GM12878 (cell line): ENCODE measurements at regions not wholly inside any gene's neighbourhood (a gene's known extent, or its start where the extent isn't known, plus 50 kb on each side); places are given as distances from the start of the nearest gene placed in this dataset.

Source experiments
- ATAC-seq: fragments of 200-7000 bp; cut with Tn5 transposase; 3 replicates; pipeline ENCODE4 v1.9.1; 2020; ENCODE audit warnings: mild to moderate bottlenecking, moderate library complexity
- BruUV-seq: library from RNA; stranded (reverse); fragments of 400-500 nt; replicated peaks from 2 replicates; lab custom pipeline; 2021; lab: Mats Ljungman, UMichigan
- CTCF ChIA-PET: fragments of 300-600 bp; sonication (Branson Sonifier 250); formaldehyde crosslinking; extraction: SDS; loops from one replicate; lab custom pipeline; 2021; ENCODE audit warnings: inconsistent platforms; lab: Yijun Ruan, JAX
- POLR2A ChIA-PET: fragments of 350-600 bp; formaldehyde crosslinking; extraction: SDS; loops from one replicate; lab custom pipeline; 2021; ENCODE audit warnings: inconsistent platforms; lab: Charles Lee
- RAD21 ChIA-PET: fragments of 300-600 bp; sonication (Branson Sonifier 250); formaldehyde crosslinking; loops from one replicate; lab custom pipeline; 2023; ENCODE audit warnings: antibody characterized with exemption; ENCODE audit not compliant: unreplicated experiment; lab: Charles Lee
- SMC1A ChIA-PET: fragments of 300-600 bp; sonication (Branson Sonifier 250); formaldehyde crosslinking; loops from one replicate; lab custom pipeline; 2023; ENCODE audit not compliant: unreplicated experiment, uncharacterized antibody; lab: Charles Lee
- DNase-seq: peaks from one replicate; pipeline ENCODE4 v3.0.0-alpha.2; 2011; ENCODE audit warnings: low read depth, low spot score
- FAIRE-seq: peaks from 3 replicates; lab custom pipeline; 2011; peaks lifted over from hg19 to GRCh38; lab: Jason Lieb, UNC
- H2AFZ ChIP-seq: 2 replicates; pipeline ENCODE4 v1.6.0; 2011; ENCODE audit warnings: low read depth, low read length, control low read depth; ENCODE audit not compliant: control insufficient read depth
- H3K27ac ChIP-seq: 2 replicates; pipeline ENCODE4 v1.5.1; 2011; ENCODE audit warnings: control low read depth; ENCODE audit not compliant: control insufficient read depth, insufficient read depth
- H3K27me3 ChIP-seq, 2 experiments: replicated peaks in 1 of 2; 2 replicates each; pipeline versions ENCODE4 v1.6.0 to v1.6.1; 2011; ENCODE audit warnings: low read length in 1 of 2; ENCODE audit not compliant: control insufficient read depth in 2 of 2, insufficient read depth in 2 of 2
- H3K36me3 ChIP-seq, 2 experiments: 2 replicates each; pipeline ENCODE4 v1.5.1; 2011; ENCODE audit warnings: low read length in 1 of 2; ENCODE audit not compliant: control insufficient read depth in 2 of 2, insufficient read depth in 2 of 2
- H3K4me1 ChIP-seq: 2 replicates; pipeline ENCODE4 v1.6.1; 2011; ENCODE audit warnings: mild to moderate bottlenecking, low read length, moderate library complexity, mixed read lengths; ENCODE audit not compliant: control insufficient read depth, insufficient read depth
- H3K4me2 ChIP-seq: 2 replicates; pipeline ENCODE4 v1.6.0; 2011; ENCODE audit warnings: control low read depth; ENCODE audit not compliant: control insufficient read depth, insufficient read depth
- H3K4me3 ChIP-seq: fragments of 200-600 bp; sonication (generic); 2 replicates; pipeline ENCODE4 v1.5.1; 2016
- H3K79me2 ChIP-seq: 2 replicates; pipeline ENCODE4 v1.6.0; 2011; ENCODE audit warnings: low read length; ENCODE audit not compliant: control insufficient read depth, insufficient read depth
- H3K9ac ChIP-seq: 2 replicates; pipeline ENCODE4 v1.8.0; 2011; ENCODE audit warnings: low read length, control low read depth, mixed read lengths; ENCODE audit not compliant: control insufficient read depth, insufficient read depth
- H3K9me3 ChIP-seq: replicated peaks from 3 replicates; pipeline ENCODE4 v1.5.1; 2011; ENCODE audit warnings: mild to moderate bottlenecking, low read length; ENCODE audit not compliant: control insufficient read depth, insufficient read depth
- H4K20me1 ChIP-seq: 2 replicates; pipeline ENCODE4 v1.6.0; 2011; ENCODE audit not compliant: control insufficient read depth, insufficient read depth
- CTCF ChIP-seq, 3 experiments: IDR thresholded peaks in 2 of 3; conservative IDR thresholded peaks in 1 of 3; 2 replicates each; pipeline ENCODE4 v1.5.1; 2011; ENCODE audit warnings: low read depth in 3 of 3, low read length in 3 of 3, mild to moderate bottlenecking in 3 of 3, control low read depth in 2 of 3, moderate library complexity in 2 of 3, inconsistent platforms in 1 of 3, mixed read lengths in 1 of 3; ENCODE audit not compliant: control insufficient read depth in 2 of 3, insufficient read depth in 1 of 3; ENCODE audit errors: extremely low read depth in 1 of 3
- FOXM1 ChIP-seq: IDR thresholded peaks from 2 replicates; pipeline ENCODE4 v1.6.1; 2012; ENCODE audit warnings: low read depth, mild to moderate bottlenecking, inconsistent platforms, low read length, moderate library complexity
- JUNB ChIP-seq: IDR thresholded peaks from 2 replicates; pipeline ENCODE4 v1.6.1; 2016; ENCODE audit warnings: antibody characterized with exemption, mild to moderate bottlenecking
- MAX ChIP-seq: IDR thresholded peaks from 2 replicates; pipeline ENCODE4 v1.6.1; 2012; ENCODE audit warnings: low read depth, low read length, improper control_type of control experiment
- NR2C2 ChIP-seq: IDR thresholded peaks from 2 replicates; pipeline ENCODE4 v1.6.1; 2011; ENCODE audit warnings: borderline replicate concordance, low read depth; ENCODE audit not compliant: control insufficient read depth, insufficient read length
- RELA ChIP-seq: fragments of 450-650 bp; IDR thresholded peaks from 2 replicates; pipeline ENCODE4 v1.8.0; 2014; ENCODE audit warnings: borderline replicate concordance; ENCODE audit not compliant: partially characterized antibody
- SUZ12 ChIP-seq: fragments of 200-600 bp; sonication (generic); IDR thresholded peaks from one replicate; pipeline ENCODE4 v1.6.1; 2018; ENCODE audit warnings: antibody characterized with exemption, mild to moderate bottlenecking; ENCODE audit not compliant: unreplicated experiment
- ZBTB11 ChIP-seq: fragments of 450-650 bp; formaldehyde crosslinking; IDR thresholded peaks from 2 replicates; pipeline ENCODE4 v1.5.0; 2022; ENCODE audit warnings: mild to moderate bottlenecking, missing genetic modification characterization
- ZBTB4 ChIP-seq: fragments of 450-650 bp; formaldehyde crosslinking; IDR thresholded peaks from 2 replicates; pipeline ENCODE4 v1.4.0; 2022; ENCODE audit warnings: mild to moderate bottlenecking, moderate library complexity
- WGBS: methylation state at CpG from one replicate; pipeline ENCODE4 v1.1.6; 2016; ENCODE audit warnings: low lambda C conversion rate; ENCODE audit not compliant: insufficient replicate concordance, insufficient coverage; ENCODE audit errors: missing lambda C conversion rate; 5-methylcytosine and 5-hydroxymethylcytosine counted together
- in situ Hi-C: fragments of 300-500 bp; cut with MboI; formaldehyde crosslinking; loops from 9 replicates; pipeline ENCODE4 v1.14.3; 2018; ENCODE audit warnings: mixed read lengths
- intact Hi-C: fragments of 100-400 bp; cut with micrococcal nuclease; formaldehyde crosslinking; loops from one replicate; pipeline ENCODE4 v1.14.2; 2022; ENCODE audit not compliant: unreplicated experiment

- TF ChIP-seq ZBTB4 (CRISPR knock-in tag) (no peak), SUZ12 (no peak)
Observed at GRCh38 chr9:99300103-99300439, 78.0 kb downstream of the SEC61B start (continued).

- no peak overlapping the region for H3K4me2 ChIP-seq
Observed at GRCh38 chr9:99300603-99301002, 78.5 kb downstream of the SEC61B start.

More at GRCh38 chr9:99300603-99301002, 78.5 kb downstream of the SEC61B start:
- no peaks in the 10 kb centered on the region for H3K36me3 ChIP-seq
- DNase-seq (no peak), ATAC-seq (no peak), FAIRE-seq (no peak)
- no peaks in the 10 kb centered on the region for H3K79me2 ChIP-seq
- RAD21 ChIA-PET = interaction anchor here (1.2 to 1.9 kb wide), 6 partner anchors 55 to 510 kb away, joined by 3 to 7 read pairs (median 4); no protein-coding TSS in a partner anchor
- H2AFZ ChIP-seq = no peak overlapping the region
- H3K27me3 ChIP-seq = no peaks in the 10 kb centered on the region
- no peak overlapping the region for H3K9ac ChIP-seq
- H3K4me1 ChIP-seq = no peaks in the 10 kb centered on the region
- H3K4me3 ChIP-seq = no peak overlapping the region
- intact Hi-C loops (loop anchor here (10.0 kb wide), 1 partner anchor 64 kb away; no protein-coding TSS in a partner anchor), in situ Hi-C loops (no loop called here)
- H3K27ac ChIP-seq = no peak overlapping the region
- POLR2A ChIA-PET = interaction anchor here (0.5 kb wide), 1 partner anchor 794 kb away, joined by 4 read pairs; no protein-coding TSS in a partner anchor
- H4K20me1 ChIP-seq = no peaks in the 10 kb centered on the region
- 27% methylated on average over 3 of the region's 3 CpGs for WGBS
- SMC1A ChIA-PET = interaction anchor here (0.7 to 1.7 kb wide), 5 partner anchors 13 to 213 kb away, joined by 3 to 7 read pairs (median 3); no protein-coding TSS in a partner anchor
- CTCF ChIA-PET = interaction anchor here (0.7 to 1.7 kb wide), 3 partner anchors 215 to 917 kb away, joined by 3 to 7 read pairs (median 3); no protein-coding TSS in a partner anchor
- H3K9me3 ChIP-seq = no peaks in the 10 kb centered on the region
- TF ChIP-seq NR2C2 (no peak), CTCF (IDR thresholded peaks at IDR 0.05 in 2 of 3, conservative IDR thresholded peaks at IDR 0.05 in 1 of 3; ENCODE audit: control insufficient read depth in 2 of 3, extremely low read depth in 1 of 3, insufficient read depth in 1 of 3, low read depth in 3 of 3, low read length in 3 of 3) (no peak), RELA (no peak), FOXM1 (no peak), ZBTB11 (CRISPR knock-in tag) (no peak), MAX (no peak), JUNB (no peak)
- no TSS peak for BruUV-seq
